B cell (primary cell): ENCODE measurements at regions not wholly inside any gene's neighbourhood (a gene's known extent, or its start where the extent isn't known, plus 50 kb on each side); places are given as distances from the start of the nearest gene placed in this dataset.

ENCODE experiments used
- ATAC-seq: fragments of 200-7000 bp; cut with Tn5 transposase; one replicate; pipeline ENCODE4 v1.10.0; 2021; ENCODE audit warnings: low read depth, mild to moderate bottlenecking, moderate number of reproducible peaks, moderate library complexity
- CTCF ChIA-PET: fragments of 350-600 bp; sonication (Branson Sonifier 250); formaldehyde crosslinking; loops from one replicate; lab custom pipeline; 2021; ENCODE audit warnings: antibody characterized with exemption, inconsistent platforms; lab: Charles Lee
- POLR2A ChIA-PET: fragments of 350-600 bp; sonication (Branson Sonifier 250); formaldehyde crosslinking; loops from one replicate; lab custom pipeline; 2021; ENCODE audit warnings: antibody characterized with exemption; lab: Charles Lee
- DNase-seq: peaks from one replicate; pipeline ENCODE4 v3.0.0; 2013
- H2AFZ ChIP-seq: 2 replicates; pipeline ENCODE4 v1.6.1; 2012; ENCODE audit warnings: mild to moderate bottlenecking, low read depth, low read length; ENCODE audit not compliant: insufficient read depth, poor library complexity, severe bottlenecking
- H3K27ac ChIP-seq, 2 donors: 1 replicate in 1 of 2; 2 replicates in 1 of 2; pipeline ENCODE4 v1.5.1; 2012 to 2013; ENCODE audit warnings: low read length in 2 of 2, mild to moderate bottlenecking in 2 of 2, moderate library complexity in 1 of 2
- H3K27me3 ChIP-seq, 4 experiments: fragments of 200-600 bp in 1 of 4; sonication (generic) in 1 of 4; replicated peaks in 1 of 4; 1 replicate in 2 of 4; 2 replicates in 2 of 4; pipeline versions ENCODE4 v1.6.1 to v1.7.0; 2013 to 2016; ENCODE audit warnings: low read length in 3 of 4, mild to moderate bottlenecking in 2 of 4, mixed read lengths in 1 of 4, moderate library complexity in 1 of 4; ENCODE audit not compliant: insufficient read depth in 4 of 4, control insufficient read depth in 3 of 4; ENCODE audit errors: control extremely low read depth in 1 of 4
- H3K36me3 ChIP-seq, 2 experiments: replicated peaks in 1 of 2; 1 replicate in 1 of 2; 2 replicates in 1 of 2; pipeline versions ENCODE4 v1.6.1 to v1.7.1; 2013; ENCODE audit warnings: low read length in 1 of 2; ENCODE audit not compliant: insufficient read depth in 2 of 2, control insufficient read depth in 1 of 2; ENCODE audit errors: control extremely low read depth in 1 of 2, extremely low read depth in 1 of 2
- H3K4me1 ChIP-seq, 2 donors: fragments of 200-600 bp in 1 of 2; sonication (generic) in 1 of 2; 1 replicate in 1 of 2; 2 replicates in 1 of 2; pipeline versions ENCODE4 v1.5.1 to v1.6.1; 2013 to 2017; ENCODE audit warnings: low read length in 2 of 2; ENCODE audit not compliant: control insufficient read depth in 2 of 2, insufficient read depth in 2 of 2
- H3K4me2 ChIP-seq: replicated peaks from 2 replicates; pipeline ENCODE3; 2012; ENCODE audit warnings: mild to moderate bottlenecking, low read depth, low read length; ENCODE audit not compliant: poor library complexity, severe bottlenecking
- H3K4me3 ChIP-seq, 5 experiments: fragments of 200-600 bp in 1 of 5; sonication (generic) in 1 of 5; 1 replicate in 3 of 5; 2 replicates in 2 of 5; pipeline versions ENCODE4 v1.5.1 to v1.7.0; 2011 to 2016; ENCODE audit warnings: low read length in 4 of 5, mild to moderate bottlenecking in 4 of 5, low read depth in 2 of 5, control low read depth in 1 of 5, moderate library complexity in 1 of 5; ENCODE audit not compliant: insufficient read depth in 1 of 5; ENCODE audit errors: control extremely low read depth in 1 of 5, extremely low read depth in 1 of 5
- H3K79me2 ChIP-seq: fragments of 200-600 bp; sonication (generic); one replicate; pipeline ENCODE4 v1.6.0; 2016; ENCODE audit warnings: low read length; ENCODE audit not compliant: control insufficient read depth, insufficient read depth
- H3K9ac ChIP-seq: fragments of 200-600 bp; sonication (generic); 2 replicates; pipeline ENCODE4 v1.6.1; 2017; ENCODE audit warnings: mild to moderate bottlenecking, low read length, moderate library complexity
- H3K9me3 ChIP-seq, 3 donors: one replicate each; pipeline versions ENCODE4 v1.6.1 to v1.7.1; 2013; ENCODE audit warnings: low read length in 2 of 3; ENCODE audit not compliant: control insufficient read depth in 2 of 3, insufficient read depth in 1 of 3; ENCODE audit errors: control extremely low read depth in 1 of 3
- H4K20me1 ChIP-seq: 2 replicates; pipeline ENCODE4 v1.6.0; 2012; ENCODE audit warnings: mild to moderate bottlenecking, low read length; ENCODE audit not compliant: insufficient read depth, control insufficient read depth, poor library complexity, severe bottlenecking
- H3K27ac Mint-ChIP-seq: one replicate; pipeline ENCODE4 v1.8.0; 2021; ENCODE audit warnings: mixed read lengths
- H3K27me3 Mint-ChIP-seq: one replicate; pipeline ENCODE4 v1.8.0; 2021; ENCODE audit warnings: mixed read lengths
- H3K4me1 Mint-ChIP-seq: one replicate; pipeline ENCODE4 v1.8.0; 2021; ENCODE audit warnings: mixed read lengths
- H3K4me3 Mint-ChIP-seq: one replicate; pipeline ENCODE4 v1.8.0; 2021; ENCODE audit warnings: mixed read lengths
- H3K9me3 Mint-ChIP-seq: one replicate; pipeline ENCODE4 v1.8.0; 2022; ENCODE audit warnings: mixed read lengths; ENCODE audit not compliant: insufficient read depth
- CTCF ChIP-seq: fragments of 200-600 bp; IDR thresholded peaks from one replicate; pipeline ENCODE4 v1.8.0; 2022; ENCODE audit warnings: antibody characterized with exemption, mild to moderate bottlenecking
- EZH2 ChIP-seq: IDR thresholded peaks from 2 replicates; pipeline ENCODE4 v1.6.1; 2012; ENCODE audit warnings: borderline replicate concordance, low read depth, mild to moderate bottlenecking, moderate library complexity, low read length; ENCODE audit not compliant: insufficient read depth, poor library complexity, severe bottlenecking
- WGBS: methylation state at CpG from one replicate; pipeline ENCODE4 v1.1.5; 2013; ENCODE audit warnings: missing lambda C conversion rate; ENCODE audit not compliant: insufficient coverage; 5-methylcytosine and 5-hydroxymethylcytosine counted together
- intact Hi-C: fragments of 100-400 bp; cut with micrococcal nuclease; formaldehyde crosslinking; loops from one replicate; pipeline ENCODE4 v1.10.0; 2022

GRCh38 chr9:16959391-16959790, 88.9 kb upstream of the BNC2 start:
- H3K4me2 ChIP-seq: no peak overlapping the region
- intact Hi-C loops: no loop called here
- Mint-ChIP-seq H3K9me3 (peaks cover 11% of the 10 kb centered on the region), H3K4me1 (no peaks in the 10 kb centered on the region), H3K27ac (no peak overlapping the region), H3K27me3 (no peaks in the 10 kb centered on the region), H3K4me3 (no peak overlapping the region)
- ChIA-PET POLR2A (no interaction called here), CTCF (no interaction called here)
- peaks cover 0 to 6% (median 0%) of the 10 kb centered on the region in 3 donors for H3K9me3 ChIP-seq
- H3K4me1 ChIP-seq: no peaks in the 10 kb centered on the region
- ATAC-seq (no peak), DNase-seq (no peak)
- H2AFZ ChIP-seq: no peak overlapping the region
- H3K36me3 ChIP-seq: no peaks in the 10 kb centered on the region
- H3K9ac ChIP-seq: no peak overlapping the region
- no peaks in the 10 kb centered on the region for H4K20me1 ChIP-seq
- H3K27ac ChIP-seq: no peak overlapping the region
- no peaks in the 10 kb centered on the region for H3K27me3 ChIP-seq
- no peaks in the 10 kb centered on the region for H3K79me2 ChIP-seq
- H3K4me3 ChIP-seq: no peak overlapping the region
- TF ChIP-seq CTCF: no peak
- TF ChIP-seq EZH2: no peak

- H3K9ac ChIP-seq: no peak overlapping the region
- H3K4me1 ChIP-seq: no peaks in the 10 kb centered on the region
- Mint-ChIP-seq H3K9me3 (no peaks in the 10 kb centered on the region), H3K4me3 (no peak overlapping the region), H3K27me3 (no peaks in the 10 kb centered on the region), H3K4me1 (no peaks in the 10 kb centered on the region), H3K27ac (no peak overlapping the region)
- intact Hi-C loops: no loop called here
- H2AFZ ChIP-seq: no peak overlapping the region
- TF ChIP-seq EZH2: no peak
- TF ChIP-seq CTCF: no peak
- no peaks in the 10 kb centered on the region for H4K20me1 ChIP-seq
- ChIA-PET POLR2A (no interaction called here), CTCF (no interaction called here)
- WGBS: no CpG with 5 or more reads among the region's 2 CpGs
- peaks cover 0 to 2% (median 0%) of the 10 kb centered on the region in 3 donors for H3K9me3 ChIP-seq
- no peaks in the 10 kb centered on the region for H3K79me2 ChIP-seq
- no peak overlapping the region for H3K4me3 ChIP-seq
- no peak for DNase-seq
- ATAC-seq: no peak
- H3K27ac ChIP-seq: no peak overlapping the region
- H3K4me2 ChIP-seq: no peak overlapping the region
- H3K36me3 ChIP-seq: no peaks in the 10 kb centered on the region
- no peaks in the 10 kb centered on the region for H3K27me3 ChIP-seq
These were observed 83.6 kb upstream of the BNC2 start for GRCh38 chr9:16954040-16954439.
